ENCODE measurements at regions not wholly inside any gene's neighbourhood (a gene's known extent, or its start where the extent isn't known, plus 50 kb on each side); places are given as distances from the start of the nearest gene placed in this dataset.

GRCh38 chr10:9505546-9505945 is 1451.1 kb downstream of the GATA3 start:
- DNase-seq (ENCODE audit: low spot score), result no peak
- WGBS, result 25% methylated on average over 2 of the region's 2 CpGs
- Histone ChIP-seq H3K27ac (ENCODE audit: low read depth in 1 of 2, low read length in 2 of 2) (no peak overlapping the region), H3K4me1 (ENCODE audit: control insufficient read depth in 4 of 4, insufficient read depth in 4 of 4, low read length in 3 of 4) (no peaks in the 10 kb centered on the region), H3K27me3 (ENCODE audit: control insufficient read depth in 4 of 4, insufficient read depth in 4 of 4, low read length in 3 of 4) (no peaks in the 10 kb centered on the region), H3K36me3 (ENCODE audit: control insufficient read depth in 4 of 4, insufficient read depth in 3 of 4, low read depth in 1 of 4, low read length in 3 of 4) (no peaks in the 10 kb centered on the region), H3K9ac (ENCODE audit: low read depth in 1 of 2, low read length in 2 of 2) (no peak overlapping the region), H3K4me3 (ENCODE audit: low read depth in 1 of 3, low read length in 3 of 3) (no peak overlapping the region), H3K9me3 (ENCODE audit: control insufficient read depth in 4 of 4, low read length in 3 of 4) (no peaks in the 10 kb centered on the region)
- TF ChIP-seq FOXA2 (IDR thresholded peaks at IDR 0.05), result no peak
- no peak for TF ChIP-seq GABPA (IDR thresholded peaks at IDR 0.05 in 1 of 2, conservative IDR thresholded peaks at IDR 0.05 in 1 of 2)
- no peak for TF ChIP-seq ZBTB33 (IDR thresholded peaks at IDR 0.05)
- no peak for TF ChIP-seq HNF4A (conservative IDR thresholded peaks at IDR 0.05)
- TF ChIP-seq CTCF (IDR thresholded peaks at IDR 0.05; ENCODE audit: low read depth, low read length, missing input control), result no peak
- TF ChIP-seq JUND (IDR thresholded peaks at IDR 0.05), result no peak
- TF ChIP-seq ATF3 (IDR thresholded peaks at IDR 0.05), result no peak
- TF ChIP-seq REST (IDR thresholded peaks at IDR 0.05), result no peak
- no peak for TF ChIP-seq SP1 (IDR thresholded peaks at IDR 0.05)
- TF ChIP-seq EGR1 (IDR thresholded peaks at IDR 0.05; ENCODE audit: low read depth in 2 of 2), result no peak
- TF ChIP-seq YY1 (IDR thresholded peaks at IDR 0.05), result no peak
- no peak for TF ChIP-seq NR2F2 (IDR thresholded peaks at IDR 0.05)
- TF ChIP-seq MAX (IDR thresholded peaks at IDR 0.05), result no peak
- no peak for TF ChIP-seq FOXA1 (IDR thresholded peaks at IDR 0.05)
- TF ChIP-seq RAD21 (IDR thresholded peaks at IDR 0.05), result no peak
- TF ChIP-seq TAF1 (conservative IDR thresholded peaks at IDR 0.05), result no peak
- TF ChIP-seq HNF4G (IDR thresholded peaks at IDR 0.05), result no peak
- TF ChIP-seq RXRA (IDR thresholded peaks at IDR 0.05), result no peak
